ENCODE measurements at regions not wholly inside any gene's neighbourhood (a gene's known extent, or its start where the extent isn't known, plus 50 kb on each side); places are given as distances from the start of the nearest gene placed in this dataset.

DNA sequence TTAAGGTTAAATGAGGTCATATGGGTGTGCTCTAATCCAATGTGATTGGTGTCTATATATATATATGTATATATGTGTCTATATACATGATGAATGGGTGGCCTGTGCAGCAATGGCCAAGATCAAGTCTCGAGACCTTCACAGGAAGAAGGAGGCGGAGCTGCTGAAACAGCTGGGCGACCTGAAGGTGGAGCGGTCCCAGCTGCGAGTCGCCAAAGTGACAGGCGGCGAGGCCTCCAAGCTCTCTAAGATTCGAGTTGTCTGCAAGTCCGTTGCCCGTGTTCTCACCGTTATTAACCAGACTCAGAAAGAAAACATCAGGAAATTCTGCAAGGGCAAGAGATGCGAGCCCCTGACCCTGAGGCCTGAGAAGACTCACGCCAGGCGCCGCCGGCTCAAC lies 109.8 kb downstream of the EFNB2 start:
- DNase-seq (ENCODE audit: low read depth in 2 of 2): no peak
- H3K9ac ChIP-seq (ENCODE audit: insufficient read depth, low read length): no peak overlapping the region

DNA sequence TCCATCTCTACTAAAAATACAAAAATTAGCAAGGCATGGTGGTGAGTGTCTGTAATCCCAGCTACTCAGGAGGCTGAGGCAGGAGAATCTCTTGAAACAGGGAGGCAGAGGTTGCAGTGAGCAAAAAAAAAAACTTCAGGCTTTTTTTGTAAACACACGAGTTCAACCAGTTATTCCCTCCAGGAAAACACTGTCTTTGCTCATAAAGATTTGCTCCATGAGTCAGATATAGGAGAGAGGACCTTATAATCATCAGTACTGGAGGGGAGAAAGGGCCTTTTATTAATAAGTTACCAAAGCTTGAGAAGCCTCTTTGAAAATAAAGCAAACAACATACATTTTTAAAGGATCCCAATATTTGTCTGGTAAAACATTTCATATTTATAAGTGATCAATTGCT lies 110.7 kb downstream of the EFNB2 start:
- no peaks in the 10 kb centered on the region for H3K27me3 ChIP-seq (ENCODE audit: control insufficient read depth, insufficient read depth, low read length)
- H3K9me3 ChIP-seq (ENCODE audit: control insufficient read depth, insufficient read depth, low read depth, low read length): no peaks in the 10 kb centered on the region
- no peaks in the 10 kb centered on the region for H4K20me1 ChIP-seq (ENCODE audit: control insufficient read depth, extremely low read depth, insufficient read depth, low read length)
- H3K4me3 ChIP-seq (replicated peaks in 1 of 4; ENCODE audit: control extremely low read depth in 1 of 4, insufficient read depth in 1 of 4, low read depth in 3 of 4, low read length in 4 of 4): no peak overlapping the region
- no peaks in the 10 kb centered on the region for H3K36me3 ChIP-seq (ENCODE audit: control insufficient read depth, insufficient read depth, low read length)
- H3K9ac ChIP-seq (ENCODE audit: insufficient read depth, low read length): no peak overlapping the region
- H2AFZ ChIP-seq (ENCODE audit: low read length): no peak overlapping the region
- no peak for DNase-seq (ENCODE audit: low read depth in 2 of 2)
- no peak for TF ChIP-seq EZH2 (IDR thresholded peaks at IDR 0.05; ENCODE audit: low read length, missing control alignments)
- TF ChIP-seq, protein P1, sequence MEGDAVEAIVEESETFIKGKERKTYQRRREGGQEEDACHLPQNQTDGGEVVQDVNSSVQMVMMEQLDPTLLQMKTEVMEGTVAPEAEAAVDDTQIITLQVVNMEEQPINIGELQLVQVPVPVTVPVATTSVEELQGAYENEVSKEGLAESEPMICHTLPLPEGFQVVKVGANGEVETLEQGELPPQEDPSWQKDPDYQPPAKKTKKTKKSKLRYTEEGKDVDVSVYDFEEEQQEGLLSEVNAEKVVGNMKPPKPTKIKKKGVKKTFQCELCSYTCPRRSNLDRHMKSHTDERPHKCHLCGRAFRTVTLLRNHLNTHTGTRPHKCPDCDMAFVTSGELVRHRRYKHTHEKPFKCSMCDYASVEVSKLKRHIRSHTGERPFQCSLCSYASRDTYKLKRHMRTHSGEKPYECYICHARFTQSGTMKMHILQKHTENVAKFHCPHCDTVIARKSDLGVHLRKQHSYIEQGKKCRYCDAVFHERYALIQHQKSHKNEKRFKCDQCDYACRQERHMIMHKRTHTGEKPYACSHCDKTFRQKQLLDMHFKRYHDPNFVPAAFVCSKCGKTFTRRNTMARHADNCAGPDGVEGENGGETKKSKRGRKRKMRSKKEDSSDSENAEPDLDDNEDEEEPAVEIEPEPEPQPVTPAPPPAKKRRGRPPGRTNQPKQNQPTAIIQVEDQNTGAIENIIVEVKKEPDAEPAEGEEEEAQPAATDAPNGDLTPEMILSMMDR (conservative IDR thresholded peaks at IDR 0.05 in 1 of 2, IDR thresholded peaks at IDR 0.05 in 1 of 2; ENCODE audit: low read depth in 1 of 2, low read length in 2 of 2): no peak
- no peaks in the 10 kb centered on the region for H3K4me1 ChIP-seq (ENCODE audit: control insufficient read depth, extremely low read depth, insufficient read depth, low read length)
- no peaks in the 10 kb centered on the region for H3K79me2 ChIP-seq (ENCODE audit: control insufficient read depth, insufficient read depth, low read length)
- no peak overlapping the region for H3K4me2 ChIP-seq (ENCODE audit: extremely low read depth, insufficient read depth, low read length)
- no peak overlapping the region for H3K27ac ChIP-seq (ENCODE audit: insufficient read depth, low read length)

More for the DNA sequence above, 109.8 kb downstream of the EFNB2 start:
- Histone ChIP-seq H4K20me1 (ENCODE audit: control insufficient read depth, extremely low read depth, insufficient read depth, low read length) (no peaks in the 10 kb centered on the region), H3K36me3 (ENCODE audit: control insufficient read depth, insufficient read depth, low read length) (no peaks in the 10 kb centered on the region), H3K4me2 (ENCODE audit: extremely low read depth, insufficient read depth, low read length) (no peak overlapping the region), H3K27me3 (ENCODE audit: control insufficient read depth, insufficient read depth, low read length) (no peaks in the 10 kb centered on the region), H3K4me1 (ENCODE audit: control insufficient read depth, extremely low read depth, insufficient read depth, low read length) (no peaks in the 10 kb centered on the region), H3K9me3 (ENCODE audit: control insufficient read depth, insufficient read depth, low read depth, low read length) (no peaks in the 10 kb centered on the region), H3K27ac (ENCODE audit: insufficient read depth, low read length) (no peak overlapping the region), H2AFZ (ENCODE audit: low read length) (no peak overlapping the region), H3K4me3 (replicated peaks in 1 of 4; ENCODE audit: control extremely low read depth in 1 of 4, insufficient read depth in 1 of 4, low read depth in 3 of 4, low read length in 4 of 4) (no peak overlapping the region), H3K79me2 (ENCODE audit: control insufficient read depth, insufficient read depth, low read length) (no peaks in the 10 kb centered on the region)
- TF ChIP-seq, protein P1 (conservative IDR thresholded peaks at IDR 0.05 in 1 of 2, IDR thresholded peaks at IDR 0.05 in 1 of 2; ENCODE audit: low read depth in 1 of 2, low read length in 2 of 2): no peak
- TF ChIP-seq EZH2 (IDR thresholded peaks at IDR 0.05; ENCODE audit: low read length, missing control alignments): no peak

DNA sequence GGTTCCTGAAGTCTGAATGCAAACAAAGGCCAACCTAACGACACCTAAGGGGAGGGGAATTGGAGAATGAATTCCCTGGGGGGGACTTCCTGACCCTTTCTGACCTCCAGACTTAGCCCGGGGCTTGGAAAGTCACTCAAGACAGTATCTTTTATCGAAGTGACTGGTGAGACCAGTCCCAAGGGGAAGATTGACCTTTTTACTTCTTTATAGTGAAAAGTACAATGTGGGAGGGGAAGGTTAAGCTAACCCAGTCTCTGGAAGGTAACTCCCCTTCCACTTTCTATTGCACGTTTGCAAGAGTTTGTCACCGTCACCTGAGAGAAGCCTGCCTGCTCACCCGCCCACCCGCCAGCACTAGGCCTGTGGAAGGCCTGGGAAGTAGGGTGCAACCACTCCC lies 111.9 kb downstream of the EFNB2 start:
- Histone ChIP-seq H2AFZ (ENCODE audit: low read length) (no peak overlapping the region), H3K36me3 (ENCODE audit: control insufficient read depth, insufficient read depth, low read length) (no peaks in the 10 kb centered on the region), H3K27ac (ENCODE audit: insufficient read depth, low read length) (no peak overlapping the region), H3K4me2 (ENCODE audit: extremely low read depth, insufficient read depth, low read length) (no peak overlapping the region), H3K79me2 (ENCODE audit: control insufficient read depth, insufficient read depth, low read length) (no peaks in the 10 kb centered on the region), H3K9me3 (ENCODE audit: control insufficient read depth, insufficient read depth, low read depth, low read length) (no peaks in the 10 kb centered on the region), H3K27me3 (ENCODE audit: control insufficient read depth, insufficient read depth, low read length) (no peaks in the 10 kb centered on the region), H3K4me1 (ENCODE audit: control insufficient read depth, extremely low read depth, insufficient read depth, low read length) (no peaks in the 10 kb centered on the region), H3K9ac (ENCODE audit: insufficient read depth, low read length) (no peak overlapping the region), H3K4me3 (replicated peaks in 1 of 4; ENCODE audit: control extremely low read depth in 1 of 4, insufficient read depth in 1 of 4, low read depth in 3 of 4, low read length in 4 of 4) (no peak overlapping the region), H4K20me1 (ENCODE audit: control insufficient read depth, extremely low read depth, insufficient read depth, low read length) (no peaks in the 10 kb centered on the region)
- TF ChIP-seq, protein P1 (conservative IDR thresholded peaks at IDR 0.05 in 1 of 2, IDR thresholded peaks at IDR 0.05 in 1 of 2; ENCODE audit: low read depth in 1 of 2, low read length in 2 of 2): no peak
- no peak for TF ChIP-seq EZH2 (IDR thresholded peaks at IDR 0.05; ENCODE audit: low read length, missing control alignments)
- no peak for DNase-seq (ENCODE audit: low read depth in 2 of 2)
